ENCODE measurements at regions not wholly inside any gene's neighbourhood (a gene's known extent, or its start where the extent isn't known, plus 50 kb on each side); places are given as distances from the start of the nearest gene placed in this dataset.

DNA sequence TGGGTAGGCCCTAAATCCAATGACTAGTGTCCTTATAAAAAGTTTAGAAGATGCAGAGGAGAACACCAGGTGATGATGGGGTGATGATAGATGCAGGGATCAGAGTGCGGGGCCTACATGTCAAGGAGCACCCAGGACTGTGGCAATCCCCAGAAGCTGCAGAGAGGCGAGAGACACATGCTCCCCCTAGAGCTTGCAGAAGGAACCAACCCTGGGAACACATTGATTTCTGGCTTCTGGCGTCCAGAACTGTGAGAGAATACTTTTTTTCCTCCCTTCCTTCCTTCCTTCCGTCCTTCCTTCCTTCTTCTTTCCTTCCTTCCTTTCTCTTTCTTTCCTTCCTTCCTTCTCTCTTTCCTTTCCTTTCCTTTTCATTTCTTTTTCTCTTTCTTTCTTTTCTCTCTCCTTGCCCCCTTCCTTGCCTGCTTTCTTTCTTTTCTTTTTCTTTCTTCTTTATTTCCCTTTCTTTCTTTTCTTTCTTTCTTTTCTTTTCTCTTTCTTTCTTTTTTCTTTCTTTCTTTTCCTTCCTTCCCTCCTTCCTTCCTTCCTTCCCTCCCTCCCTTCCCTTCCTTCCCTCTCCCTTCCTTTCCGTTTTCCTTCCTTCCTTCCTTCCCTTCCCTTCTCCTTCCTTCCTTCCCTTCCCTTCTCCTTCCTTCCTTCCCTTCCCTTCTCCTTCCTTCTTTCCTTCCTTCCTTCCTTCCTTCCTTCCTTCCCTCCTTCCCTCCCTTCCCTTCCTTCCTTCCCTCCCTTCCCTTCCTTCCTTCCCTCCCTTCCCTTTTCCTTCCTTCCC is 134.3 kb downstream of the HAPSTR1 start:
- dilution Hi-C loops (cut with MboI; ENCODE audit: extremely low pct_ligation_motif_present, low sequenced_read_pairs) (no loop called here), intact Hi-C loops (cut with micrococcal nuclease) (no loop called here)
- no peak overlapping the region for H3K4me3 ChIP-seq (replicated peaks in 1 of 3; ENCODE audit: insufficient read depth in 1 of 3, low read depth in 1 of 3, low read length in 3 of 3)
- TF ChIP-seq POLR2A (IDR thresholded peaks at IDR 0.05; ENCODE audit: low read depth, low read length), result no peak
- no peak for TF ChIP-seq POLR2AphosphoS5 (IDR thresholded peaks at IDR 0.05; ENCODE audit: insufficient read depth, low read depth, low read length)
- no peak for TF ChIP-seq JUN (IDR thresholded peaks at IDR 0.05; ENCODE audit: borderline replicate concordance, insufficient read depth, insufficient read length, low read depth)
- no peak for TF ChIP-seq FOS (IDR thresholded peaks at IDR 0.05; ENCODE audit: borderline replicate concordance, insufficient read depth, low read length)
- no peak for TF ChIP-seq GATA2 (IDR thresholded peaks at IDR 0.05; ENCODE audit: insufficient read depth, insufficient read length, low read depth, low read length)
- no peak for TF ChIP-seq MYC (IDR thresholded peaks at IDR 0.05; ENCODE audit: low read depth, low read length)
- no peak for TF ChIP-seq EZH2 (IDR thresholded peaks at IDR 0.05; ENCODE audit: borderline replicate concordance, low read depth, low read length, severe bottlenecking)
- TF ChIP-seq, protein P1, sequence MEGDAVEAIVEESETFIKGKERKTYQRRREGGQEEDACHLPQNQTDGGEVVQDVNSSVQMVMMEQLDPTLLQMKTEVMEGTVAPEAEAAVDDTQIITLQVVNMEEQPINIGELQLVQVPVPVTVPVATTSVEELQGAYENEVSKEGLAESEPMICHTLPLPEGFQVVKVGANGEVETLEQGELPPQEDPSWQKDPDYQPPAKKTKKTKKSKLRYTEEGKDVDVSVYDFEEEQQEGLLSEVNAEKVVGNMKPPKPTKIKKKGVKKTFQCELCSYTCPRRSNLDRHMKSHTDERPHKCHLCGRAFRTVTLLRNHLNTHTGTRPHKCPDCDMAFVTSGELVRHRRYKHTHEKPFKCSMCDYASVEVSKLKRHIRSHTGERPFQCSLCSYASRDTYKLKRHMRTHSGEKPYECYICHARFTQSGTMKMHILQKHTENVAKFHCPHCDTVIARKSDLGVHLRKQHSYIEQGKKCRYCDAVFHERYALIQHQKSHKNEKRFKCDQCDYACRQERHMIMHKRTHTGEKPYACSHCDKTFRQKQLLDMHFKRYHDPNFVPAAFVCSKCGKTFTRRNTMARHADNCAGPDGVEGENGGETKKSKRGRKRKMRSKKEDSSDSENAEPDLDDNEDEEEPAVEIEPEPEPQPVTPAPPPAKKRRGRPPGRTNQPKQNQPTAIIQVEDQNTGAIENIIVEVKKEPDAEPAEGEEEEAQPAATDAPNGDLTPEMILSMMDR (IDR thresholded peaks at IDR 0.05; ENCODE audit: extremely low read depth in 1 of 2, insufficient read depth in 1 of 2, low read depth in 1 of 2, low read length in 2 of 2), result no peak
- TF ChIP-seq, protein P2, sequence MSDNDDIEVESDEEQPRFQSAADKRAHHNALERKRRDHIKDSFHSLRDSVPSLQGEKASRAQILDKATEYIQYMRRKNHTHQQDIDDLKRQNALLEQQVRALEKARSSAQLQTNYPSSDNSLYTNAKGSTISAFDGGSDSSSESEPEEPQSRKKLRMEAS (IDR thresholded peaks at IDR 0.05; ENCODE audit: insufficient read depth, insufficient read length), result no peak
- ChIA-PET POLR2A (no interaction called here), CTCF (no interaction called here)
- no peaks in the 10 kb centered on the region for H3K9me3 ChIP-seq (replicated peaks; ENCODE audit: control insufficient read depth, insufficient read depth, low read length)
- no peaks in the 10 kb centered on the region for H3K79me2 ChIP-seq (ENCODE audit: control insufficient read depth, insufficient read depth, low read length)
- H3K36me3 ChIP-seq (ENCODE audit: control insufficient read depth in 2 of 2, extremely low read depth in 1 of 2, insufficient read depth in 2 of 2, low read length in 2 of 2), result no peaks in the 10 kb centered on the region
- no TSS peak for BruUV-seq (replicated peaks)
- no peak for DNase-seq (ENCODE audit: low read depth, low spot score)
- no peaks in the 10 kb centered on the region for H3K27me3 ChIP-seq (ENCODE audit: control insufficient read depth in 2 of 2, insufficient read depth in 2 of 2, low read length in 2 of 2)
- FAIRE-seq, result no peak
- no peaks in the 10 kb centered on the region for H3K4me1 ChIP-seq (ENCODE audit: control insufficient read depth, extremely low read depth, insufficient read depth, low read length)
- H2AFZ ChIP-seq (ENCODE audit: low read depth, low read length), result no peak overlapping the region
- no peak overlapping the region for H3K4me2 ChIP-seq (ENCODE audit: insufficient read depth, low read length)
- no peaks in the 10 kb centered on the region for H3K9me1 ChIP-seq (replicated peaks; ENCODE audit: control insufficient read depth, extremely low read depth, insufficient read depth, low read length)
- H3K9ac ChIP-seq (replicated peaks; ENCODE audit: extremely low read depth, insufficient read depth, low read length), result no peak overlapping the region
- H4K20me1 ChIP-seq (replicated peaks; ENCODE audit: control insufficient read depth, extremely low read depth, insufficient read depth, low read length), result no peaks in the 10 kb centered on the region
- H3K27ac ChIP-seq (ENCODE audit: insufficient read depth, low read depth, low read length), result no peak overlapping the region
